ENCODE measurements at regions not wholly inside any gene's neighbourhood (a gene's known extent, or its start where the extent isn't known, plus 50 kb on each side); places are given as distances from the start of the nearest gene placed in this dataset.

DNA sequence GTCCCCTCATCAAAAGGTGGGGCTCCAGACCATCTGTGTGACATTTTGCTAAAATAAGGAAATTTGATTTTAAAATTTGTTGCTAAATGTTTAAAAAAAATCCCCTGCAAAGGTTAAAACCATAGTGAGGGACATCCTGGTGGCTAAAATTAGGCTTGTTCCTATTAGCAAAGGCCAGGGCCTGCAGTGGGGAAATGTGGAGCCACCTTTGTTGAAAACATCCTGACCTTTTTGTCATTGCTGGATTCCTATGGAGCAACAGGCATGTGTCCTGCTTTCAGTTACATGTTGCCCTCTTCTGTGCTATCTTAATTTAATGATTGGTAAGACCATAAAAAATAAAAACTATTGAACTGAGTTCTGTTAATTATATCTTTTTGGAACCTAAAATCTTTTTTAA lies 524.3 kb downstream of the KCTD12 start:
- H3K9ac ChIP-seq (replicated peaks; ENCODE audit: extremely low read depth, insufficient read depth, low read length), result no peak overlapping the region
- no peak overlapping the region for H3K4me2 ChIP-seq (ENCODE audit: insufficient read depth, low read length)
- no peaks in the 10 kb centered on the region for H4K20me1 ChIP-seq (replicated peaks; ENCODE audit: control insufficient read depth, extremely low read depth, insufficient read depth, low read length)
- H2AFZ ChIP-seq (ENCODE audit: low read depth, low read length), result no peak overlapping the region
- FAIRE-seq (no peak), DNase-seq (ENCODE audit: low read depth, low spot score) (no peak)
- no peaks in the 10 kb centered on the region for H3K79me2 ChIP-seq (ENCODE audit: control insufficient read depth, insufficient read depth, low read length)
- no peaks in the 10 kb centered on the region for H3K4me1 ChIP-seq (ENCODE audit: control insufficient read depth, extremely low read depth, insufficient read depth, low read length)
- H3K4me3 ChIP-seq (replicated peaks in 1 of 3; ENCODE audit: insufficient read depth in 1 of 3, low read depth in 1 of 3, low read length in 3 of 3), result no peak overlapping the region
- intact Hi-C loops (cut with micrococcal nuclease), result no loop called here
- peaks cover 0 to 2% of the 10 kb centered on the region in 2 experiments for H3K27me3 ChIP-seq (ENCODE audit: control insufficient read depth in 2 of 2, insufficient read depth in 2 of 2, low read length in 2 of 2)
- ChIA-PET CTCF (no interaction called here), POLR2A (no interaction called here)
- H3K27ac ChIP-seq (ENCODE audit: insufficient read depth, low read depth, low read length), result no peak overlapping the region
- no peaks in the 10 kb centered on the region for H3K9me3 ChIP-seq (replicated peaks; ENCODE audit: control insufficient read depth, insufficient read depth, low read length)
- dilution Hi-C loops (cut with MboI; ENCODE audit: extremely low pct_ligation_motif_present, low sequenced_read_pairs), result no loop called here
- no peaks in the 10 kb centered on the region for H3K36me3 ChIP-seq (ENCODE audit: control insufficient read depth in 2 of 2, extremely low read depth in 1 of 2, insufficient read depth in 2 of 2, low read length in 2 of 2)
- TF ChIP-seq, protein P1, sequence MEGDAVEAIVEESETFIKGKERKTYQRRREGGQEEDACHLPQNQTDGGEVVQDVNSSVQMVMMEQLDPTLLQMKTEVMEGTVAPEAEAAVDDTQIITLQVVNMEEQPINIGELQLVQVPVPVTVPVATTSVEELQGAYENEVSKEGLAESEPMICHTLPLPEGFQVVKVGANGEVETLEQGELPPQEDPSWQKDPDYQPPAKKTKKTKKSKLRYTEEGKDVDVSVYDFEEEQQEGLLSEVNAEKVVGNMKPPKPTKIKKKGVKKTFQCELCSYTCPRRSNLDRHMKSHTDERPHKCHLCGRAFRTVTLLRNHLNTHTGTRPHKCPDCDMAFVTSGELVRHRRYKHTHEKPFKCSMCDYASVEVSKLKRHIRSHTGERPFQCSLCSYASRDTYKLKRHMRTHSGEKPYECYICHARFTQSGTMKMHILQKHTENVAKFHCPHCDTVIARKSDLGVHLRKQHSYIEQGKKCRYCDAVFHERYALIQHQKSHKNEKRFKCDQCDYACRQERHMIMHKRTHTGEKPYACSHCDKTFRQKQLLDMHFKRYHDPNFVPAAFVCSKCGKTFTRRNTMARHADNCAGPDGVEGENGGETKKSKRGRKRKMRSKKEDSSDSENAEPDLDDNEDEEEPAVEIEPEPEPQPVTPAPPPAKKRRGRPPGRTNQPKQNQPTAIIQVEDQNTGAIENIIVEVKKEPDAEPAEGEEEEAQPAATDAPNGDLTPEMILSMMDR (IDR thresholded peaks at IDR 0.05; ENCODE audit: extremely low read depth in 1 of 2, insufficient read depth in 1 of 2, low read depth in 1 of 2, low read length in 2 of 2), result no peak
- TF ChIP-seq JUN (IDR thresholded peaks at IDR 0.05; ENCODE audit: borderline replicate concordance, insufficient read depth, insufficient read length, low read depth), result no peak
- TF ChIP-seq FOS (IDR thresholded peaks at IDR 0.05; ENCODE audit: borderline replicate concordance, insufficient read depth, low read length), result no peak
- no peak for TF ChIP-seq MYC (IDR thresholded peaks at IDR 0.05; ENCODE audit: low read depth, low read length)
- no peak for TF ChIP-seq EZH2 (IDR thresholded peaks at IDR 0.05; ENCODE audit: borderline replicate concordance, low read depth, low read length, severe bottlenecking)
- TF ChIP-seq, protein P2, sequence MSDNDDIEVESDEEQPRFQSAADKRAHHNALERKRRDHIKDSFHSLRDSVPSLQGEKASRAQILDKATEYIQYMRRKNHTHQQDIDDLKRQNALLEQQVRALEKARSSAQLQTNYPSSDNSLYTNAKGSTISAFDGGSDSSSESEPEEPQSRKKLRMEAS (IDR thresholded peaks at IDR 0.05; ENCODE audit: insufficient read depth, insufficient read length), result no peak
- TF ChIP-seq POLR2A (IDR thresholded peaks at IDR 0.05; ENCODE audit: low read depth, low read length), result no peak
- TF ChIP-seq GATA2 (IDR thresholded peaks at IDR 0.05; ENCODE audit: insufficient read depth, insufficient read length, low read depth, low read length), result no peak
- no peak for TF ChIP-seq POLR2AphosphoS5 (IDR thresholded peaks at IDR 0.05; ENCODE audit: insufficient read depth, low read depth, low read length)
- BruUV-seq (replicated peaks), result no TSS peak
- no peaks in the 10 kb centered on the region for H3K9me1 ChIP-seq (replicated peaks; ENCODE audit: control insufficient read depth, extremely low read depth, insufficient read depth, low read length)

All from endothelial cell of umbilical vein (primary cell).